Loucy (cell line): ENCODE measurements at regions not wholly inside any gene's neighbourhood (a gene's known extent, or its start where the extent isn't known, plus 50 kb on each side); places are given as distances from the start of the nearest gene placed in this dataset.

ENCODE experiments used
- H2AFZ ChIP-seq: fragments of 200-600 bp; sonication (generic); 2 replicates; pipeline ENCODE4 v1.6.0; 2016; ENCODE audit warnings: antibody characterized with exemption, mild to moderate bottlenecking, low read length, moderate library complexity
- H3F3A ChIP-seq: fragments of 200-600 bp; 2 replicates; pipeline ENCODE4 v1.6.0; 2016; ENCODE audit warnings: antibody characterized with exemption, low read depth, mild to moderate bottlenecking
- H3K27me3 ChIP-seq: fragments of 200-600 bp; sonication (generic); 2 replicates; pipeline ENCODE4 v1.6.1; 2014; ENCODE audit warnings: low read length, mild to moderate bottlenecking; ENCODE audit not compliant: insufficient read depth, poor library complexity, severe bottlenecking
- H3K36me3 ChIP-seq: fragments of 200-600 bp; sonication (generic); 2 replicates; pipeline ENCODE4 v1.6.1; 2016; ENCODE audit warnings: low read length; ENCODE audit not compliant: insufficient read depth
- H3K4me1 ChIP-seq: fragments of 200-600 bp; sonication (generic); 2 replicates; pipeline ENCODE4 v1.5.1; 2014; ENCODE audit warnings: low read length, mild to moderate bottlenecking; ENCODE audit not compliant: insufficient read depth, poor library complexity, severe bottlenecking
- H3K4me2 ChIP-seq: fragments of 200-600 bp; sonication (generic); 2 replicates; pipeline ENCODE4 v1.6.0; 2014; ENCODE audit warnings: antibody characterized with exemption, low read length, low read depth, mild to moderate bottlenecking; ENCODE audit not compliant: poor library complexity, severe bottlenecking
- H3K4me3 ChIP-seq: fragments of 200-600 bp; sonication (generic); 2 replicates; pipeline ENCODE4 v1.5.1; 2014; ENCODE audit warnings: low read length, mild to moderate bottlenecking, mixed read lengths; ENCODE audit not compliant: poor library complexity, severe bottlenecking
- H3K79me2 ChIP-seq: fragments of 200-600 bp; sonication (generic); 2 replicates; pipeline ENCODE4 v1.6.1; 2014; ENCODE audit warnings: low read length; ENCODE audit not compliant: insufficient read depth
- H3K9ac ChIP-seq: fragments of 200-600 bp; sonication (generic); 2 replicates; pipeline ENCODE4 v1.6.0; 2014; ENCODE audit warnings: mild to moderate bottlenecking, low read depth, low read length, moderate library complexity; ENCODE audit not compliant: poor library complexity, severe bottlenecking
- H3K9me2 ChIP-seq: fragments of 200-600 bp; sonication (generic); replicated peaks from 2 replicates; pipeline ENCODE4 v1.6.1; 2016; ENCODE audit warnings: low read depth, low read length, mixed read lengths
- H3K9me3 ChIP-seq: fragments of 200-600 bp; sonication (generic); 2 replicates; pipeline ENCODE4 v1.6.1; 2014; ENCODE audit warnings: mild to moderate bottlenecking, antibody characterized with exemption, low read length, low read depth; ENCODE audit not compliant: insufficient read depth
- H4K20me1 ChIP-seq: fragments of 200-600 bp; sonication (generic); 2 replicates; pipeline ENCODE4 v1.6.0; 2014; ENCODE audit warnings: antibody characterized with exemption, low read length, mild to moderate bottlenecking; ENCODE audit not compliant: insufficient read depth, poor library complexity, severe bottlenecking
- CTCF ChIP-seq: fragments of 200-600 bp; sonication (generic); conservative IDR thresholded peaks from 2 replicates; pipeline ENCODE4 v1.5.1; 2014; ENCODE audit warnings: mild to moderate bottlenecking, antibody characterized with exemption, low read length
- EZH2phosphoT487 ChIP-seq: fragments of 200-600 bp; IDR thresholded peaks from 2 replicates; pipeline ENCODE4 v1.6.1; 2018; ENCODE audit warnings: antibody characterized with exemption, mild to moderate bottlenecking, moderate library complexity, borderline replicate concordance

GRCh38 chr7:88637795-88638194, 121.7 kb upstream of the ZNF804B start:
- Histone ChIP-seq H3K36me3 (no peaks in the 10 kb centered on the region), H3K4me2 (no peak overlapping the region), H2AFZ (no peak overlapping the region), H3K79me2 (no peaks in the 10 kb centered on the region), H4K20me1 (no peaks in the 10 kb centered on the region), H3K4me3 (no peak overlapping the region), H3F3A (no peaks in the 10 kb centered on the region), H3K4me1 (no peaks in the 10 kb centered on the region), H3K27me3 (no peaks in the 10 kb centered on the region), H3K9ac (no peak overlapping the region), H3K9me3 (no peaks in the 10 kb centered on the region), H3K9me2 (no peaks in the 10 kb centered on the region)
- TF ChIP-seq EZH2phosphoT487 (no peak), CTCF (no peak)

- no peaks in the 10 kb centered on the region for H4K20me1 ChIP-seq
- H3K9me3 ChIP-seq, result no peaks in the 10 kb centered on the region
- TF ChIP-seq EZH2phosphoT487 (no peak), CTCF (no peak)
- no peaks in the 10 kb centered on the region for H3K79me2 ChIP-seq
- no peaks in the 10 kb centered on the region for H3F3A ChIP-seq
- H3K4me3 ChIP-seq, result no peak overlapping the region
- no peaks in the 10 kb centered on the region for H3K9me2 ChIP-seq
- H3K9ac ChIP-seq, result no peak overlapping the region
- no peaks in the 10 kb centered on the region for H3K36me3 ChIP-seq
- H3K4me2 ChIP-seq, result no peak overlapping the region
- no peaks in the 10 kb centered on the region for H3K27me3 ChIP-seq
- no peaks in the 10 kb centered on the region for H3K4me1 ChIP-seq
- no peak overlapping the region for H2AFZ ChIP-seq
These were observed 124.4 kb upstream of the ZNF804B start for GRCh38 chr7:88635149-88635548.

GRCh38 chr7:88629559-88629958, 129.9 kb upstream of the ZNF804B start:
- TF ChIP-seq EZH2phosphoT487 (no peak), CTCF (no peak)
- Histone ChIP-seq H3K4me2 (no peak overlapping the region), H3K4me1 (no peaks in the 10 kb centered on the region), H3F3A (no peaks in the 10 kb centered on the region), H3K4me3 (no peak overlapping the region), H3K36me3 (no peaks in the 10 kb centered on the region), H3K9me3 (no peaks in the 10 kb centered on the region), H3K27me3 (no peaks in the 10 kb centered on the region), H2AFZ (no peak overlapping the region), H4K20me1 (no peaks in the 10 kb centered on the region), H3K79me2 (no peaks in the 10 kb centered on the region), H3K9me2 (no peaks in the 10 kb centered on the region), H3K9ac (no peak overlapping the region)
